ENCODE measurements at regions not wholly inside any gene's neighbourhood (a gene's known extent, or its start where the extent isn't known, plus 50 kb on each side); places are given as distances from the start of the nearest gene placed in this dataset.

GRCh38 chr12:46936042-46936441 is 110.2 kb upstream of the SLC38A4 start:
- no peak overlapping the region for H3K27ac ChIP-seq
- no peaks in the 10 kb centered on the region for H3K36me3 ChIP-seq
- H3K9me3 ChIP-seq: no peaks in the 10 kb centered on the region

DNA sequence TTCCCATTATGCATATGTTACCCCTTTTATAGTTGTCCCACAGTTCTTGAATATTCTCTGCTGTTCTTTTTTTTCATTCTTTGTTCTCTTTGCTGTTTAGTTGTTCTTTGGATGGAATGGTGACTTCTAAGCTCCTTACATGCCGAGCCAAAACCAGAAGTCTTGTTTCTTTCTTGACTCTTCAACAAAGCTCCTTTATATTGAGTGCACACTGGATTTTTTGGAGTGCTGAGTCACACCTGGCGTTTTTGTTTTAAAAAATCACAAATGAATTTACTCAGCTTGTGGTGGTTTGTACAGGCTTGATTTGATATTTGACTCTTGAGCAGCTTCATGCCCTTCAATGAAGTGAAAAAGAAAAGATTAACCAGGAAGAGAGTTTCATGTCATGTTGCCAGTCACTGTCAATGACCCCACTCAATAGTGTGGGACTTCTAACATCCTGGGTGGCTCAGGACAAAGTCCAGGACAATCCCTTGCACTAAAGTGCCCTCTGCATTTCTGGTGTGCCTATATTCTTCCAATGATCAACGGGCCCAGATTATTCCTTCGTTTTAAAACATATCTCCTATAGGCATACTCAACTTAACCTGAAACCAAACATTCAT is 112.4 kb upstream of the SLC38A4 start:
- TF ChIP-seq, protein P1, sequence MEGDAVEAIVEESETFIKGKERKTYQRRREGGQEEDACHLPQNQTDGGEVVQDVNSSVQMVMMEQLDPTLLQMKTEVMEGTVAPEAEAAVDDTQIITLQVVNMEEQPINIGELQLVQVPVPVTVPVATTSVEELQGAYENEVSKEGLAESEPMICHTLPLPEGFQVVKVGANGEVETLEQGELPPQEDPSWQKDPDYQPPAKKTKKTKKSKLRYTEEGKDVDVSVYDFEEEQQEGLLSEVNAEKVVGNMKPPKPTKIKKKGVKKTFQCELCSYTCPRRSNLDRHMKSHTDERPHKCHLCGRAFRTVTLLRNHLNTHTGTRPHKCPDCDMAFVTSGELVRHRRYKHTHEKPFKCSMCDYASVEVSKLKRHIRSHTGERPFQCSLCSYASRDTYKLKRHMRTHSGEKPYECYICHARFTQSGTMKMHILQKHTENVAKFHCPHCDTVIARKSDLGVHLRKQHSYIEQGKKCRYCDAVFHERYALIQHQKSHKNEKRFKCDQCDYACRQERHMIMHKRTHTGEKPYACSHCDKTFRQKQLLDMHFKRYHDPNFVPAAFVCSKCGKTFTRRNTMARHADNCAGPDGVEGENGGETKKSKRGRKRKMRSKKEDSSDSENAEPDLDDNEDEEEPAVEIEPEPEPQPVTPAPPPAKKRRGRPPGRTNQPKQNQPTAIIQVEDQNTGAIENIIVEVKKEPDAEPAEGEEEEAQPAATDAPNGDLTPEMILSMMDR (IDR thresholded peaks at IDR 0.05): no peak
- H3K4me1 ChIP-seq (ENCODE audit: control insufficient read depth in 1 of 2, insufficient read depth in 1 of 2, low read depth in 1 of 2, low read length in 1 of 2): no peaks in the 10 kb centered on the region
- no peak overlapping the region for H3K27ac ChIP-seq
- H3K36me3 ChIP-seq: no peaks in the 10 kb centered on the region
- no peak overlapping the region for H3K4me3 ChIP-seq (ENCODE audit: low read depth in 1 of 2, low read length in 1 of 2)
- no peaks in the 10 kb centered on the region for H3K27me3 ChIP-seq
- no peaks in the 10 kb centered on the region for H3K9me3 ChIP-seq

More at GRCh38 chr12:46936042-46936441, 110.2 kb upstream of the SLC38A4 start:
- Histone ChIP-seq H3K4me3 (ENCODE audit: low read depth in 1 of 2, low read length in 1 of 2) (no peak overlapping the region), H3K4me1 (ENCODE audit: control insufficient read depth in 1 of 2, insufficient read depth in 1 of 2, low read depth in 1 of 2, low read length in 1 of 2) (no peaks in the 10 kb centered on the region), H3K27me3 (no peaks in the 10 kb centered on the region)
- TF ChIP-seq, protein P1 (IDR thresholded peaks at IDR 0.05): no peak

GRCh38 chr12:46941981-46942380 is 116.2 kb upstream of the SLC38A4 start:
- Histone ChIP-seq H3K4me1 (ENCODE audit: control insufficient read depth in 1 of 2, insufficient read depth in 1 of 2, low read depth in 1 of 2, low read length in 1 of 2) (no peaks in the 10 kb centered on the region), H3K9me3 (no peaks in the 10 kb centered on the region), H3K36me3 (no peaks in the 10 kb centered on the region), H3K4me3 (ENCODE audit: low read depth in 1 of 2, low read length in 1 of 2) (no peak overlapping the region), H3K27me3 (no peaks in the 10 kb centered on the region), H3K27ac (no peak overlapping the region)
- TF ChIP-seq, protein P1 (IDR thresholded peaks at IDR 0.05): no peak

DNA sequence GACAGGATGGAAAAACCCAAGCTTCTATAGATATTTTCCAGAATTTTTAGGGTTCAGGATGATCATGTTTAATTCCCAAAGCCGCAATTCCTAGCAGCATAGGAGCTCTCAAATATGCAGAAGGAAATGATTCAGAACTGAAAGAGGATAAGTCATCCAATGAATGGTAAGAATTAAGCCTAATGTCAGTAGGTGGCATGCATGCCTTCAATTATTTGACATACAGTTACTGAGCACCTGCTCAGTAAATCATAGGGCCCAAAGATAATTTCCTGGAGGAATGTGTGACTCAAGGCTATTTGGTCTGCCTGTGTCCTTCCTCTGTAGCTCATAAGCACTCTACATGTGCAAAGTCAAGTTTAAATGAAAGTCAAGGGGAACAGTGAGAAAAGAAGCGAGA is 116.8 kb upstream of the SLC38A4 start:
- Histone ChIP-seq H3K27me3 (no peaks in the 10 kb centered on the region), H3K9me3 (no peaks in the 10 kb centered on the region), H3K27ac (no peak overlapping the region), H3K4me3 (ENCODE audit: low read depth in 1 of 2, low read length in 1 of 2) (no peak overlapping the region), H3K36me3 (no peaks in the 10 kb centered on the region), H3K4me1 (ENCODE audit: control insufficient read depth in 1 of 2, insufficient read depth in 1 of 2, low read depth in 1 of 2, low read length in 1 of 2) (no peaks in the 10 kb centered on the region)
- TF ChIP-seq, protein P1 (IDR thresholded peaks at IDR 0.05): no peak

GRCh38 chr12:46944088-46944487 is 118.3 kb upstream of the SLC38A4 start:
- no peak overlapping the region for H3K27ac ChIP-seq
- no peaks in the 10 kb centered on the region for H3K9me3 ChIP-seq
- no peaks in the 10 kb centered on the region for H3K36me3 ChIP-seq
- no peak overlapping the region for H3K4me3 ChIP-seq (ENCODE audit: low read depth in 1 of 2, low read length in 1 of 2)
- TF ChIP-seq, protein P1 (IDR thresholded peaks at IDR 0.05): no peak
- H3K4me1 ChIP-seq (ENCODE audit: control insufficient read depth in 1 of 2, insufficient read depth in 1 of 2, low read depth in 1 of 2, low read length in 1 of 2): no peaks in the 10 kb centered on the region
- H3K27me3 ChIP-seq: no peaks in the 10 kb centered on the region
